ENCODE measurements at regions not wholly inside any gene's neighbourhood (a gene's known extent, or its start where the extent isn't known, plus 50 kb on each side); places are given as distances from the start of the nearest gene placed in this dataset.

- whole genome bisulfite sequencing (ENCODE audit: insufficient coverage, insufficient replicate concordance, low lambda C conversion rate, missing lambda C conversion rate), result 3% methylated on average over 8 of the region's 8 CpGs
- SMC1A ChIA-PET (ENCODE audit: uncharacterized antibody, unreplicated experiment), result no interaction called here
- Histone ChIP-seq H3K4me2 (ENCODE audit: control insufficient read depth, insufficient read depth) (no peak overlapping the region), H3K79me2 (ENCODE audit: control insufficient read depth, insufficient read depth, low read length) (no peaks in the 10 kb centered on the region), H3K4me3 (no peak overlapping the region), H3K27ac (ENCODE audit: control insufficient read depth, insufficient read depth) (no peak overlapping the region), H3K36me3 (ENCODE audit: control insufficient read depth in 2 of 2, insufficient read depth in 2 of 2, low read length in 1 of 2) (no peaks in the 10 kb centered on the region), H3K9me3 (replicated peaks; ENCODE audit: control insufficient read depth, insufficient read depth, low read length) (no peaks in the 10 kb centered on the region), H3K27me3 (replicated peaks in 1 of 2; ENCODE audit: control insufficient read depth in 2 of 2, insufficient read depth in 2 of 2, low read length in 1 of 2) (no peaks in the 10 kb centered on the region), H3K9ac (ENCODE audit: control insufficient read depth, insufficient read depth, low read length) (no peak overlapping the region), H4K20me1 (ENCODE audit: control insufficient read depth, insufficient read depth) (no peaks in the 10 kb centered on the region), H2AFZ (ENCODE audit: control insufficient read depth, low read depth, low read length) (no peak overlapping the region), H3K4me1 (ENCODE audit: control insufficient read depth, insufficient read depth, low read length) (no peaks in the 10 kb centered on the region)
- CTCF ChIA-PET, result no interaction called here
- in situ Hi-C loops (cut with MboI) (no loop called here), intact Hi-C loops (cut with micrococcal nuclease; ENCODE audit: unreplicated experiment) (no loop called here)
- TF ChIP-seq ZNF217 (IDR thresholded peaks at IDR 0.05) (no peak), HDAC6 (IDR thresholded peaks at IDR 0.05; ENCODE audit: unreplicated experiment) (no peak), CREB1 (IDR thresholded peaks at IDR 0.05; ENCODE audit: low read depth) (no peak), ELK1 (IDR thresholded peaks at IDR 0.05; ENCODE audit: low read depth, low read length) (no peak), USF2 (IDR thresholded peaks at IDR 0.05; ENCODE audit: borderline replicate concordance, low read depth, low read length) (no peak), IRF4 (IDR thresholded peaks at IDR 0.05; ENCODE audit: low read depth, low read length) (no peak), PAX8 (IDR thresholded peaks at IDR 0.05) (no peak), KLF5 (IDR thresholded peaks at IDR 0.05; ENCODE audit: partially characterized antibody) (no peak), PRDM15 (CRISPR knock-in tag; IDR thresholded peaks at IDR 0.05) (no peak), EP300 (IDR thresholded peaks at IDR 0.05; ENCODE audit: borderline replicate concordance in 1 of 2, control insufficient read depth in 1 of 2, low read depth in 2 of 2, low read length in 2 of 2) (no peak), MYB (IDR thresholded peaks at IDR 0.05; ENCODE audit: borderline replicate concordance, low read depth, low read length) (no peak)
- RAD21 ChIA-PET (ENCODE audit: unreplicated experiment), result no interaction called here
- POLR2A ChIA-PET, result no interaction called here
- ATAC-seq (peak; percentile 77), DNase-seq (ENCODE audit: low read depth, low spot score) (no peak), FAIRE-seq (no peak)
- BruUV-seq (replicated peaks), result no TSS peak
These were observed 576.9 kb upstream of the NECTIN3 start for GRCh38 chr3:110494728-110495127.

Data from GM12878 (cell line).